DND-41 (cell line): ENCODE measurements at regions not wholly inside any gene's neighbourhood (a gene's known extent, or its start where the extent isn't known, plus 50 kb on each side); places are given as distances from the start of the nearest gene placed in this dataset.
A peak's percentile ranks its signal among the peaks of the same experiment; 100 is the strongest.

ENCODE experiments used
- ATAC-seq: fragments of 200-7000 bp; cut with Tn5 transposase; 3 replicates; pipeline ENCODE4 v1.9.1; 2021; ENCODE audit warnings: low read depth; ENCODE audit not compliant: insufficient read depth
- DNase-seq: peaks from one replicate; pipeline ENCODE4 v3.0.0-alpha.2; 2020
- H2AFZ ChIP-seq: 2 replicates; pipeline ENCODE4 v1.6.0; 2012; ENCODE audit warnings: low read depth, low read length
- H3K27ac ChIP-seq: 2 replicates; pipeline ENCODE4 v1.5.1; 2012; ENCODE audit warnings: low read length, inconsistent platforms
- H3K27me3 ChIP-seq: fragments of 200-600 bp; sonication (generic); 2 replicates; pipeline ENCODE4 v1.6.0; 2012; ENCODE audit warnings: low read length, mild to moderate bottlenecking, inconsistent platforms; ENCODE audit not compliant: insufficient read depth, poor library complexity
- H3K36me3 ChIP-seq: 2 replicates; pipeline ENCODE4 v1.5.1; 2012; ENCODE audit warnings: low read length, inconsistent platforms; ENCODE audit not compliant: insufficient read depth
- H3K4me1 ChIP-seq: 2 replicates; pipeline ENCODE4 v1.5.1; 2012; ENCODE audit warnings: mild to moderate bottlenecking, low read length; ENCODE audit not compliant: insufficient read depth
- H3K4me2 ChIP-seq: 2 replicates; pipeline ENCODE4 v1.6.0; 2012; ENCODE audit warnings: mild to moderate bottlenecking, moderate library complexity, low read length, inconsistent platforms; ENCODE audit not compliant: insufficient read depth
- H3K4me3 ChIP-seq, 2 experiments: fragments of 200-600 bp in 1 of 2; shearing (Covaris generic) in 1 of 2; 2 replicates each; pipeline ENCODE4 v1.5.1; 2012 to 2016; ENCODE audit warnings: inconsistent platforms in 2 of 2, low read length in 2 of 2, mild to moderate bottlenecking in 2 of 2, low read depth in 1 of 2, moderate library complexity in 1 of 2
- H3K79me2 ChIP-seq: 2 replicates; pipeline ENCODE4 v1.6.0; 2012; ENCODE audit warnings: low read length, inconsistent platforms; ENCODE audit not compliant: insufficient read depth
- H3K9ac ChIP-seq: 2 replicates; pipeline ENCODE4 v1.6.0; 2012; ENCODE audit warnings: low read depth, mild to moderate bottlenecking, inconsistent platforms, low read length, moderate library complexity
- H3K9me3 ChIP-seq: 2 replicates; pipeline ENCODE4 v1.5.1; 2012; ENCODE audit warnings: low read length, moderate library complexity, mild to moderate bottlenecking, inconsistent platforms; ENCODE audit not compliant: insufficient read depth, severe bottlenecking
- H4K20me1 ChIP-seq: 2 replicates; pipeline ENCODE4 v1.6.0; 2012; ENCODE audit warnings: low read length; ENCODE audit not compliant: insufficient read depth
- CTCF ChIP-seq: IDR thresholded peaks from 2 replicates; pipeline ENCODE4 v1.5.1; 2012; ENCODE audit warnings: borderline replicate concordance, low read length, moderate library complexity, mild to moderate bottlenecking; ENCODE audit not compliant: poor library complexity, severe bottlenecking; ENCODE audit errors: extremely low read depth
- EZH2 ChIP-seq: IDR thresholded peaks from 3 replicates; pipeline ENCODE4 v1.6.1; 2012; ENCODE audit warnings: borderline replicate concordance, low read depth, mild to moderate bottlenecking, moderate library complexity, low read length, inconsistent platforms; ENCODE audit not compliant: severe bottlenecking

GRCh38 chr18:11489266-11489899, 120.0 kb upstream of the SLC35G4 start:
- ATAC-seq (peak; percentile 82), DNase-seq (peak; percentile 58)
- H3K4me3 ChIP-seq = no peak overlapping the region

GRCh38 chr18:11488175-11488574, 121.2 kb upstream of the SLC35G4 start:
- H3K4me3 ChIP-seq = no peak overlapping the region
- no peaks in the 10 kb centered on the region for H3K27me3 ChIP-seq
- H3K9ac ChIP-seq = no peak overlapping the region
- TF ChIP-seq CTCF (no peak), EZH2 (no peak)
- no peak overlapping the region for H2AFZ ChIP-seq
- H3K36me3 ChIP-seq = no peaks in the 10 kb centered on the region
- no peak overlapping the region for H3K4me2 ChIP-seq
- no peak for DNase-seq
- no peaks in the 10 kb centered on the region for H3K9me3 ChIP-seq
- peaks cover 12% of the 10 kb centered on the region for H3K4me1 ChIP-seq
- no peaks in the 10 kb centered on the region for H3K79me2 ChIP-seq
- no peaks in the 10 kb centered on the region for H4K20me1 ChIP-seq
- ATAC-seq = no peak
- no peak overlapping the region for H3K27ac ChIP-seq

More at GRCh38 chr18:11489266-11489899, 120.0 kb upstream of the SLC35G4 start:
- Histone ChIP-seq H3K79me2 (no peaks in the 10 kb centered on the region), H4K20me1 (no peaks in the 10 kb centered on the region), H3K4me1 (peaks cover 12% of the 10 kb centered on the region), H3K27me3 (no peaks in the 10 kb centered on the region), H3K27ac (peak overlapping the region; percentile 52; the same call in 1 of the 2 replicates), H3K9ac (no peak overlapping the region), H3K36me3 (no peaks in the 10 kb centered on the region), H3K9me3 (no peaks in the 10 kb centered on the region), H3K4me2 (no peak overlapping the region), H2AFZ (peak overlapping the region; percentile 51)
- TF ChIP-seq CTCF = no peak
- no peak for TF ChIP-seq EZH2

- no peak for DNase-seq
Observed at GRCh38 chr18:11487390-11487789, 122.0 kb upstream of the SLC35G4 start.

More at GRCh38 chr18:11487390-11487789, 122.0 kb upstream of the SLC35G4 start:
- Histone ChIP-seq H3K4me1 (peaks cover 12% of the 10 kb centered on the region), H3K27ac (no peak overlapping the region), H3K79me2 (no peaks in the 10 kb centered on the region), H3K9ac (no peak overlapping the region), H3K4me3 (no peak overlapping the region), H3K9me3 (no peaks in the 10 kb centered on the region), H4K20me1 (no peaks in the 10 kb centered on the region), H3K36me3 (no peaks in the 10 kb centered on the region), H2AFZ (no peak overlapping the region), H3K27me3 (no peaks in the 10 kb centered on the region), H3K4me2 (no peak overlapping the region)
- TF ChIP-seq CTCF = no peak
- no peak for TF ChIP-seq EZH2
- ATAC-seq = no peak
